ENCODE measurements at regions not wholly inside any gene's neighbourhood (a gene's known extent, or its start where the extent isn't known, plus 50 kb on each side); places are given as distances from the start of the nearest gene placed in this dataset.

DNA sequence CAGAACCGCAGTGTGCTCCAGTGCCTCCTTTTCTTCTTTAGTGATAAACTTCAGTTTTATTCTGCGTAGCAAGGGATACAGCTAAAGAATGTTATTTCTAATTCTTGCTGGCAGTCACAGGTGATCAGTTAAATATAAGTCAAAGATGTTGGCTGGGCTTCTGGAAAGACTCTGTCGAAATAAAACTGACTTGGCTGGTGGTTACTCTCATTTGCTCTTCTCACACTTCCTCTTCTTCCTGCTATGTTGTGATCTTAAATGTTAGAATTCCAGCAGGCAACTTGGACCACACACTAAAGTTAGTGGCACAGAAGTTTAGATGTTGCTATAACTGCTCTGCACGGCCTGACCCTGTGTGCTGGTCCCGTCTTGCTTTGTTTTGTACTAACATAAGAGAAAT is 278.6 kb downstream of the CDH19 start:
- TF ChIP-seq ASH2L (IDR thresholded peaks at IDR 0.05; ENCODE audit: low read length) (no peak), YY1 (IDR thresholded peaks at IDR 0.05; ENCODE audit: low read depth, low read length) (no peak), CEBPB (IDR thresholded peaks at IDR 0.05; ENCODE audit: low read depth, low read length) (no peak), SUZ12 (IDR thresholded peaks at IDR 0.05; ENCODE audit: low read length) (no peak), ATF3 (IDR thresholded peaks at IDR 0.05; ENCODE audit: insufficient read depth, low read depth, low read length) (no peak), JUND (IDR thresholded peaks at IDR 0.05; ENCODE audit: low read length) (no peak), POLR2A (IDR thresholded peaks at IDR 0.05; ENCODE audit: control extremely low read depth in 1 of 2, low read depth in 2 of 2, low read length in 2 of 2) (no peak), EP300 (IDR thresholded peaks at IDR 0.05; ENCODE audit: borderline replicate concordance in 1 of 2, low read depth in 2 of 2, low read length in 2 of 2) (no peak)
- TF ChIP-seq, protein P1, sequence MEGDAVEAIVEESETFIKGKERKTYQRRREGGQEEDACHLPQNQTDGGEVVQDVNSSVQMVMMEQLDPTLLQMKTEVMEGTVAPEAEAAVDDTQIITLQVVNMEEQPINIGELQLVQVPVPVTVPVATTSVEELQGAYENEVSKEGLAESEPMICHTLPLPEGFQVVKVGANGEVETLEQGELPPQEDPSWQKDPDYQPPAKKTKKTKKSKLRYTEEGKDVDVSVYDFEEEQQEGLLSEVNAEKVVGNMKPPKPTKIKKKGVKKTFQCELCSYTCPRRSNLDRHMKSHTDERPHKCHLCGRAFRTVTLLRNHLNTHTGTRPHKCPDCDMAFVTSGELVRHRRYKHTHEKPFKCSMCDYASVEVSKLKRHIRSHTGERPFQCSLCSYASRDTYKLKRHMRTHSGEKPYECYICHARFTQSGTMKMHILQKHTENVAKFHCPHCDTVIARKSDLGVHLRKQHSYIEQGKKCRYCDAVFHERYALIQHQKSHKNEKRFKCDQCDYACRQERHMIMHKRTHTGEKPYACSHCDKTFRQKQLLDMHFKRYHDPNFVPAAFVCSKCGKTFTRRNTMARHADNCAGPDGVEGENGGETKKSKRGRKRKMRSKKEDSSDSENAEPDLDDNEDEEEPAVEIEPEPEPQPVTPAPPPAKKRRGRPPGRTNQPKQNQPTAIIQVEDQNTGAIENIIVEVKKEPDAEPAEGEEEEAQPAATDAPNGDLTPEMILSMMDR (IDR thresholded peaks at IDR 0.05; ENCODE audit: control extremely low read depth in 1 of 3, insufficient read depth in 1 of 3, low read depth in 1 of 3, low read length in 3 of 3), result no peak
